Bronchial epithelial cell (primary cell): ENCODE measurements at regions not wholly inside any gene's neighbourhood (a gene's known extent, or its start where the extent isn't known, plus 50 kb on each side); places are given as distances from the start of the nearest gene placed in this dataset.

Source experiments
- DNase-seq: peaks from one replicate; pipeline ENCODE4 v3.0.0-alpha.2; 2010; ENCODE audit warnings: low read depth
- FAIRE-seq: peaks from 2 replicates; lab custom pipeline; 2011; peaks lifted over from hg19 to GRCh38; lab: Jason Lieb, UNC
- H3K27me3 ChIP-seq: 2 replicates; pipeline ENCODE4 v1.5.1; 2011; ENCODE audit warnings: low read length; ENCODE audit not compliant: control insufficient read depth, insufficient read depth
- H3K36me3 ChIP-seq: 2 replicates; pipeline ENCODE4 v1.5.1; 2011; ENCODE audit warnings: low read length; ENCODE audit not compliant: control insufficient read depth, insufficient read depth
- H3K4me3 ChIP-seq: 2 replicates; pipeline ENCODE4 v1.5.1; 2011; ENCODE audit warnings: mild to moderate bottlenecking, low read depth, low read length, control low read depth
- CTCF ChIP-seq: IDR thresholded peaks from 2 replicates; pipeline ENCODE4 v1.5.1; 2011; ENCODE audit warnings: mild to moderate bottlenecking, moderate library complexity, low read length, control low read depth, inconsistent platforms; ENCODE audit not compliant: insufficient read depth, severe bottlenecking

- no peak for TF ChIP-seq CTCF
- Histone ChIP-seq H3K36me3 (no peaks in the 10 kb centered on the region), H3K4me3 (no peak overlapping the region), H3K27me3 (no peaks in the 10 kb centered on the region)
- DNase-seq (no peak), FAIRE-seq (no peak)
Observed at GRCh38 chr7:42702647-42703046, 209.2 kb downstream of the C7orf25 start.

GRCh38 chr7:42700406-42701327, 211.2 kb downstream of the C7orf25 start:
- H3K27me3 ChIP-seq: no peaks in the 10 kb centered on the region
- FAIRE-seq (no peak), DNase-seq (no peak)
- no peak overlapping the region for H3K4me3 ChIP-seq
- TF ChIP-seq CTCF: no peak
- no peaks in the 10 kb centered on the region for H3K36me3 ChIP-seq

- TF ChIP-seq CTCF: no peak
- H3K4me3 ChIP-seq: no peak overlapping the region
- no peaks in the 10 kb centered on the region for H3K27me3 ChIP-seq
- no peaks in the 10 kb centered on the region for H3K36me3 ChIP-seq
- DNase-seq (no peak), FAIRE-seq (no peak)
Observed at GRCh38 chr7:42699380-42700178, 212.3 kb downstream of the C7orf25 start.

- Histone ChIP-seq H3K27me3 (no peaks in the 10 kb centered on the region), H3K36me3 (no peaks in the 10 kb centered on the region), H3K4me3 (no peak overlapping the region)
- TF ChIP-seq CTCF: no peak
- DNase-seq (no peak), FAIRE-seq (no peak)
Observed at GRCh38 chr7:42698600-42699374, 213.1 kb downstream of the C7orf25 start.

- TF ChIP-seq CTCF: no peak
- DNase-seq (no peak), FAIRE-seq (no peak)
- no peaks in the 10 kb centered on the region for H3K27me3 ChIP-seq
- no peaks in the 10 kb centered on the region for H3K36me3 ChIP-seq
- H3K4me3 ChIP-seq: no peak overlapping the region
Observed at GRCh38 chr7:42694894-42695507, 216.9 kb downstream of the C7orf25 start.
